ENCODE measurements at regions not wholly inside any gene's neighbourhood (a gene's known extent, or its start where the extent isn't known, plus 50 kb on each side); places are given as distances from the start of the nearest gene placed in this dataset.

GRCh38 chr12:93167841-93168492 lies 209.8 kb upstream of the NUDT4 start:
- no peak for DNase-seq
- Mint-ChIP-seq H3K36me3 (ENCODE audit: low read depth) (no peaks in the 10 kb centered on the region), H3K9me3 (no peaks in the 10 kb centered on the region), H3K4me1 (ENCODE audit: low read depth) (peaks cover 32% of the 10 kb centered on the region), H3K27ac (no peak overlapping the region; the same call in 1 of the 2 replicates), H3K27me3 (ENCODE audit: insufficient read depth) (no peaks in the 10 kb centered on the region), H3K4me3 (peak overlapping the region; percentile 86)
- TF ChIP-seq CTCF (IDR thresholded peaks at IDR 0.05): no peak

GRCh38 chr12:93168751-93169150 lies 209.0 kb upstream of the NUDT4 start:
- no peak for TF ChIP-seq CTCF (IDR thresholded peaks at IDR 0.05)
- Mint-ChIP-seq H3K36me3 (ENCODE audit: low read depth) (no peaks in the 10 kb centered on the region), H3K27ac (no peak overlapping the region), H3K4me3 (no peak overlapping the region), H3K27me3 (ENCODE audit: insufficient read depth) (no peaks in the 10 kb centered on the region), H3K9me3 (no peaks in the 10 kb centered on the region), H3K4me1 (ENCODE audit: low read depth) (peaks cover 24% of the 10 kb centered on the region)
- DNase-seq: no peak

GRCh38 chr12:93169536-93169935 lies 208.2 kb upstream of the NUDT4 start:
- H3K9me3 Mint-ChIP-seq: no peaks in the 10 kb centered on the region
- H3K27ac Mint-ChIP-seq: no peak overlapping the region
- peaks cover 16% of the 10 kb centered on the region for H3K4me1 Mint-ChIP-seq (ENCODE audit: low read depth)
- no peak for DNase-seq
- H3K27me3 Mint-ChIP-seq (ENCODE audit: insufficient read depth): no peaks in the 10 kb centered on the region
- H3K4me3 Mint-ChIP-seq: no peak overlapping the region
- no peaks in the 10 kb centered on the region for H3K36me3 Mint-ChIP-seq (ENCODE audit: low read depth)
- no peak for TF ChIP-seq CTCF (IDR thresholded peaks at IDR 0.05)

- Mint-ChIP-seq H3K27me3 (ENCODE audit: insufficient read depth) (no peaks in the 10 kb centered on the region), H3K9me3 (no peaks in the 10 kb centered on the region), H3K36me3 (ENCODE audit: low read depth) (no peaks in the 10 kb centered on the region), H3K4me1 (ENCODE audit: low read depth) (peaks cover 17% of the 10 kb centered on the region), H3K27ac (no peak overlapping the region), H3K4me3 (no peak overlapping the region)
- no peak for TF ChIP-seq CTCF (IDR thresholded peaks at IDR 0.05)
- no peak for DNase-seq
These were observed 206.8 kb upstream of the NUDT4 start for GRCh38 chr12:93170928-93171327.

- Mint-ChIP-seq H3K9me3 (no peaks in the 10 kb centered on the region), H3K27ac (no peak overlapping the region), H3K4me3 (no peak overlapping the region), H3K36me3 (ENCODE audit: low read depth) (no peaks in the 10 kb centered on the region), H3K4me1 (ENCODE audit: low read depth) (peaks cover 35% of the 10 kb centered on the region), H3K27me3 (ENCODE audit: insufficient read depth) (no peaks in the 10 kb centered on the region)
- no peak for DNase-seq
- no peak for TF ChIP-seq CTCF (IDR thresholded peaks at IDR 0.05)
These were observed 204.4 kb upstream of the NUDT4 start for GRCh38 chr12:93173178-93173957.
